ENCODE measurements at regions not wholly inside any gene's neighbourhood (a gene's known extent, or its start where the extent isn't known, plus 50 kb on each side); places are given as distances from the start of the nearest gene placed in this dataset.

DNA sequence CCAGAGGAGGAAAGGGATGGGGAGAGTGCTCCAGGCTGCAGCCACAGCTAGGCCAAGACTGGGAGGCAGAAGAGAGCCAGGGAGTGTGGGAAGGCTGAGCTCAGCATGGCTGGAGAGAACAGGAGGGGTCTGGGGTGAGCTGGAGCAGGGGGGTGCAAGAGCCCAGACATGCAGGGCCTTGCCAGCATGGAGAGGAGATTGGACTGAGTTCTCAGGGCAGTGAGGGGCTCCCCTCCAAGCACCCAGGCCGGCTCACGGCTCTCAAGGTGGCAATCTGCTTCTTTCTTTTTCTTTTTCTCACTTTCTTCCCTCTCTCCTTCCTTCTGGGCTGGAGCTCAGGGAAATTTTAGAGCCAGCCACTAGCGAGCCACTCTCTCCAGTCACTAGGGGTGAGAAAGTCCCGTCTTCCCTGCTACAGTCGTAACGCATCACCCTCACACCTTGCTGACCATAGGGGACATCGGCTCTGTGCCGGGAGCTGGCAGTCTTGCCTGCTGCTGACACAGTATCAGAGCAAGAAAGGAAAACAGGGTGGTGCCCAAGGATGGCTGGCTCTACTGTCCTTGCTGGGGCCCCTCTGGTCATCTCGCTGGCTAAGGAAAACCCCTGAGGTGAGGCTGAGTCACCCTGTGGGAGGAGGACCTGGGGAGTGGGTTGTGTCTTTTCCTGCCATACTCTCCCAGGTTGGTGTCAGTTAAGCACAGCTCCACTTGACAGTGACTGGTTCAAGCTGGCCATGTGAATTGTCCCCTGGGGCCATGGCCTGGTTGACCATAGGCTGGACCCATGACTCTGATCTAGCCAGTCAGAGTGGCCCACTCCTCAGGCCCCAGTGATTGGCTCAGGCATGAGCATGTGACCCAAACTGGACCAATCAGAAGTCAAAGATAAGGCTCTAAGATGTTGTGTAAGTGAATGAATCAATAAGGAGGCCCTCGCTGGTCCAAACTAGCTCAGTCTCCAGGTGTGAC, 135.1 kb upstream of the PMEPA1 start:
- TF ChIP-seq, protein P1, sequence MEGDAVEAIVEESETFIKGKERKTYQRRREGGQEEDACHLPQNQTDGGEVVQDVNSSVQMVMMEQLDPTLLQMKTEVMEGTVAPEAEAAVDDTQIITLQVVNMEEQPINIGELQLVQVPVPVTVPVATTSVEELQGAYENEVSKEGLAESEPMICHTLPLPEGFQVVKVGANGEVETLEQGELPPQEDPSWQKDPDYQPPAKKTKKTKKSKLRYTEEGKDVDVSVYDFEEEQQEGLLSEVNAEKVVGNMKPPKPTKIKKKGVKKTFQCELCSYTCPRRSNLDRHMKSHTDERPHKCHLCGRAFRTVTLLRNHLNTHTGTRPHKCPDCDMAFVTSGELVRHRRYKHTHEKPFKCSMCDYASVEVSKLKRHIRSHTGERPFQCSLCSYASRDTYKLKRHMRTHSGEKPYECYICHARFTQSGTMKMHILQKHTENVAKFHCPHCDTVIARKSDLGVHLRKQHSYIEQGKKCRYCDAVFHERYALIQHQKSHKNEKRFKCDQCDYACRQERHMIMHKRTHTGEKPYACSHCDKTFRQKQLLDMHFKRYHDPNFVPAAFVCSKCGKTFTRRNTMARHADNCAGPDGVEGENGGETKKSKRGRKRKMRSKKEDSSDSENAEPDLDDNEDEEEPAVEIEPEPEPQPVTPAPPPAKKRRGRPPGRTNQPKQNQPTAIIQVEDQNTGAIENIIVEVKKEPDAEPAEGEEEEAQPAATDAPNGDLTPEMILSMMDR (IDR thresholded peaks at IDR 0.05) = no peak
- TF ChIP-seq POLR2A (IDR thresholded peaks at IDR 0.05) = no peak

All from breast epithelium (tissue), 3 donors.